GM13977 (cell line): ENCODE measurements at regions not wholly inside any gene's neighbourhood (a gene's known extent, or its start where the extent isn't known, plus 50 kb on each side); places are given as distances from the start of the nearest gene placed in this dataset.

Source experiments
- DNase-seq: peaks from one replicate; pipeline ENCODE4 v3.0.0; 2012; ENCODE audit warnings: low spot score
- CTCF ChIP-seq: IDR thresholded peaks from 2 replicates; pipeline ENCODE4 v1.5.1; 2012; ENCODE audit warnings: mild to moderate bottlenecking, control low read depth; ENCODE audit not compliant: insufficient read depth; ENCODE audit errors: extremely low read depth, missing control alignments
- in situ Hi-C: fragments of 300-500 bp; cut with MboI; formaldehyde crosslinking; loops from one replicate; pipeline ENCODE4 v1.12.0; 2022; ENCODE audit warnings: low sequenced_read_pairs, low pct_unique_long_range_greater_than_20kb, mixed read lengths, inconsistent platforms; ENCODE audit not compliant: unreplicated experiment

DNA sequence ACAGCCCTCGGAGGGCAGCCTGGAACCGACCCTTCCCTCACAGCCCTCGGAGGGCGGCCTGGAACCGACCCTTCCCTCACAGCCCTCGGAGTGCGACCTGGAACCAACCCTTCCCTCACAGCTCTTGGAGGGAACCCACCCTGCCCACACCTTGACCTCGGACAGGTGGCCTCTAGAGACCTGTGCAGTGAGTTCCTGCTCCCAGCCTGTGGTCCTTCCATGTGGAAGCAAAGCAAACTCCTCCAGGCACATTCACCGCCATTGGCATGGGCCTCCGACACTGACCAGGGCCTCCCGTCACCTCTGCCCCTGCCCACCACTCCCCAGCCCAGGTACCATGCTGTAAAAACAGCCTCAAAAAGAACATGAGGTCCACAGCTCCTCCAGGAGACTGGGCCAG, 272.1 kb downstream of the BRD1 start:
- in situ Hi-C loops: no loop called here
- no peak for TF ChIP-seq CTCF
- no peak for DNase-seq

DNA sequence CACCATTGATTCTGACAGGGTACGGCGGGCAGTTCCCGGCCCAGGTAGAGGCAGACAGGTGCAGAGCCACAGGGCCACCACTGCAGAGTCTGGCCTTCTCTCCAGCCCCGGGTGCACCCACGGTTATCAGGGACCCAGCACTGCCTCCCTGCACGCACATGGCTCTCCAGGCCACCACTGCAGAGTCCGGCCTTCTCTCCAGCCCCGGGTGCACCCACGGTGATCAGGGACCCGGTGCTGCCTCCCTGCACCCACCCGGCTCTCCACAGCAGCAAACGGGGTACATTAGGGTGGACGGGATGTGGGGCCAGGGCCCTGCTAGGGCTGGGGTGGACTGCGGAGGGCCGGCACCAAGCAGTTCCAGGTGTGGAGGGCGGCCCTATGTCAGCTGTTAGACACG, 272.9 kb downstream of the BRD1 start:
- in situ Hi-C loops: no loop called here
- DNase-seq: no peak
- no peak for TF ChIP-seq CTCF

DNA sequence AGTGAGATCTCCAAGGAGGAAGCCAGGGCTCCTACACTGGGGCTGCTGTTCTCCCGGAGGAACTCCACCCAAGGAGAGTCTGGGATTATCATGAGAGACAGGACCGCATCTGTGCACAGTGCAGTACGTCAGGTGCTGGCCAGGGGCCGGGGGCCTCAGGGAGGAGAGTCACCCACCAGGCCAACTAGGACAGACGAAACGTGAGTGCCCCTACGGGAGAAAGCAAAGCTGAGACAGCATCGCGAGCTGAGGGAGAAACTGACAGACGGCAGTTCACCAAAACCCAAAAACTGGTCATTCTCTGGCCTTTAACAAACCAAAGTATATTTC, 273.4 kb downstream of the BRD1 start:
- in situ Hi-C loops: no loop called here
- DNase-seq: no peak
- TF ChIP-seq CTCF: no peak

GRCh38 chr22:49553518-49554295, 274.0 kb downstream of the BRD1 start:
- DNase-seq: no peak
- in situ Hi-C loops: no loop called here
- no peak for TF ChIP-seq CTCF

DNA sequence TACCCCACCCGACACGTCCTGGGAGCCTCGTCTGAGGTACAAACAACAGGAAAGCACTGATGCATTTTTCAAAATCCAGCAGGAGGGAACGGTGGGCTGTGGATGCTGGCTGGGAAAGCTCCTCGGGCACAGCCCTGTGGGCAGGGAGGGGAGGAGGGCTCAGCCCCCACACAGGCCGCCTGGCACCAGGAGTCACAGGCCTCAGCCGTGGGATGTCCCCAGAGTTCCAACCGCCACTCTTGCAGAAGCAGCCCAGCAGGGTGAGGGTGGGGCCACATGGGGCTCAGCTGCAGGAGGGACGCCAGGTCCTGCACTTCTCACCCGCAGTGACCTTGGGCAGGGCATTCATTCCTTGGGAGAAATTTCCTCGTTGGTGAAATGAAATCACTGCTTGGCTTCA, 274.6 kb downstream of the BRD1 start:
- no peak for TF ChIP-seq CTCF
- in situ Hi-C loops: no loop called here
- no peak for DNase-seq

DNA sequence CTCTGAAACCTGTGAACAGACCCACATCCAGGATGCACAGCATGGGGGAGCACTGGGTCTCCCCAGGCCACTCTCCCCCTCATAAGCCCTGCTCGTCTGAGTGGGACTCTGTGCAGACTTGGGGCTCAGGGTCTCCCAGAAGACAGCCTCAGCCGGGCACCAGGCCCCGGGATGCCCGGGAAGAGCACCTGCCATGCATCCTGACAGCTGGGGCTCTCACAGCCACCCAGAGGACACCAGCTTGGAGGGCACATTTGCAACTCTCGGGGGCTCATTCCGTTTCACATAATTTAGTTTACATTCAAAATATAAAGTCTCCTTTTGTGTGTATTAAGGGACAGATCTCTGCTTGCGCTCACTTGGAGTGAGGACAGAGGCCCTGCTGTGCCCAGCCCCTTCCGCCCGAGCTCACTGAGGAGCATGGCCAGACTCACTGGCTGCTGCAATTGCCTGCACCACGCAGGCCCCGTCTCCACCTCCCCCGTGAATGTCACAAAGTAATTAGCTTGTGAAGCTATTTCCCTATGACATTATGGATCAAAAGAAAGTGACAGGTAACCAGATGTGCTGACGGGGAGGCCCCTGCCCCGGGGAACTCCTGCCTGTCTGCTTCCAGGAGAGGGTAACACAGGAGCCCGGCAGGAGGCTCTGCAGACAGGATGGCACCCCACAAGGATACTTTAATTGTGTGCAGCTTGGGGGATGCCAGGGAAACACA, 275.6 kb downstream of the BRD1 start:
- TF ChIP-seq CTCF: no peak
- no peak for DNase-seq
- in situ Hi-C loops: no loop called here
